D341Med (cell line): ENCODE measurements at regions not wholly inside any gene's neighbourhood (a gene's known extent, or its start where the extent isn't known, plus 50 kb on each side); places are given as distances from the start of the nearest gene placed in this dataset.

Experiments used
- DNase-seq: peaks from one replicate; pipeline ENCODE4 v3.0.0; 2012; ENCODE audit warnings: low spot score

- DNase-seq, result no peak
These were observed 101.3 kb upstream of the FZD8 start for GRCh38 chr10:35743351-35743750.

- no peak for DNase-seq
These were observed 97.9 kb upstream of the FZD8 start for GRCh38 chr10:35739998-35740397.

DNA sequence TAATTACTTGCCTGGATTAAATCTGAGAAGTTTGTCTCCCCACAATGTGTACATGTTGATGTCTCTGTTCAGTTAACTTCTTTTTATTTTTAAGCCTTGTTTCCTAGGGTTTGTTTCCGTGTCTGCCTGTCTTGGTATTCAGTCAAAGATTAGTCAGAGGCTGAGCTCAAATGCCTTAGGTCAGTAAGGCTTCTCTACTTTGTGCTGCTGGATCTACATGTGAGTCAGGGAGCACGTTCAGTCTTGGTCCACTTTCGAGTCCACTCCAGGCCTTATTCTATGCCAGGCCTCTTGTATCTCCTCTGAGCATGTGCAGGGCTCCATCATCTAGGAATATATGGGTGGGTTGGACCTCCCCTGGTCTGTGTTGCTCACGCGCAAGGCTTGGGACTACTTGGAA lies 93.3 kb upstream of the FZD8 start:
- no peak for DNase-seq

GRCh38 chr10:35731828-35732227 lies 89.7 kb upstream of the FZD8 start:
- DNase-seq, result no peak

DNA sequence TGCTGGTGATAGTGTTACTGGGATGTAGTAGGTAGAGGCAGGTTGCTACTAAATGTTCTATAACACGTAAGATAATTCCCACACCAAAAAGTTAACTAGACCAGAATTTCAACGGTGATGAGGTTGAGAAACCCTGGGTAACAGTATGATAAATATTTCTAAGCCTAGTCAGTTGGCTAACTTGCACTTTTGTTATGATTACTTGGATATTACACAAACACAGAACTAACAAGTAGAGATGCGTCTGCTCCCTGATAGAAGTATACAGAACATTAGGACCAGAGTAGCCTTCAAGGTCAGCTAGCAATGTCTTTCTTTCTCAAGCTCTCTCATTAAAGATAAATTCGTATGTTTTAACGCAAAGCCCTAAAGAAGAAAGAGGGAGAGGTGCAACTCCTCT lies 86.2 kb upstream of the FZD8 start:
- DNase-seq, result no peak

GRCh38 chr10:35726846-35727245 lies 84.8 kb upstream of the FZD8 start:
- DNase-seq, result no peak

GRCh38 chr10:35723992-35724391 lies 81.9 kb upstream of the FZD8 start:
- DNase-seq, result no peak

GRCh38 chr10:35723059-35723458 lies 81.0 kb upstream of the FZD8 start:
- DNase-seq, result no peak

GRCh38 chr10:35722636-35723035 lies 80.5 kb upstream of the FZD8 start:
- DNase-seq, result no peak

DNA sequence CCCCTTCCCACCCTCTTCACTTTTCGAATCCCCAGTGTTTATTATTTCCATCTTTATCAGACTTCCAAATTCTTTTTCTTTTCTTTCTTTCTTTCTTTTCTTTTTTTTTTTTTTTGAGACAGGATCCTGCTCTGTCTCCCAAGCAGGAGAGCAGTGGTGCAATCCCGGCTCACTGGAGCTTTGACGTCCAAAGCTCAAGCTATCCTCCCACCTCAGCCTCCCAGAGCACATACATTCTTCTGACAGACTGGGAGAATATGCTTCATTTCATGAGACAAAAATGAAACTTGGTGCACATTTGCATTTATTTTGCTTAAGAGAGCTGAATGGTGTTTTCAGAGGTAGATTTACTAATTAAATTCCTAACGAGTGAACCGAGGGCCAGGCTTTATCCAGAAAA lies 80.1 kb upstream of the FZD8 start:
- no peak for DNase-seq

GRCh38 chr10:35720366-35720765 lies 78.3 kb upstream of the FZD8 start:
- DNase-seq, result no peak

- DNase-seq, result no peak
These were observed 74.7 kb upstream of the FZD8 start for GRCh38 chr10:35716776-35717175.

DNA sequence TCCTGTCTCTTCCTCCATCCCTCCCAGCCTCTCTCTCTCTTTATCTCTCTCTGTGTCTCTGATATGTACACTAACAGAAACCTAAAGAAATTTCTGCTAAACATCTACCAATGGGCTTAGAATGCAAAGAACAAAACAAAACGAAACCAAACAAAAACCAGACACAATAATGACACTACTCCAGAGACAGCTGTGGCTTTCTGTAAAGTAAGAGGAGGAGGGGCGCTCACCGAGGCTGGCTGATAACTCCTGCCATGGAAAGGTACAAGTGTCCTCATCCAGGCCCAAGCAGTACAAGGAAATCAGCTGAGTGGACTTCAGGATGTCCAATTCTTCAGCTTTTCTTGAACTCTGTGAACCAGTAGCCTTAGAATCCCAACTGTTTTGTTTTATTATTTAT lies 70.4 kb upstream of the FZD8 start:
- DNase-seq, result no peak

- no peak for DNase-seq
These were observed 69.7 kb upstream of the FZD8 start for GRCh38 chr10:35711615-35712411.

GRCh38 chr10:35707642-35708425 lies 65.7 kb upstream of the FZD8 start:
- no peak for DNase-seq

DNA sequence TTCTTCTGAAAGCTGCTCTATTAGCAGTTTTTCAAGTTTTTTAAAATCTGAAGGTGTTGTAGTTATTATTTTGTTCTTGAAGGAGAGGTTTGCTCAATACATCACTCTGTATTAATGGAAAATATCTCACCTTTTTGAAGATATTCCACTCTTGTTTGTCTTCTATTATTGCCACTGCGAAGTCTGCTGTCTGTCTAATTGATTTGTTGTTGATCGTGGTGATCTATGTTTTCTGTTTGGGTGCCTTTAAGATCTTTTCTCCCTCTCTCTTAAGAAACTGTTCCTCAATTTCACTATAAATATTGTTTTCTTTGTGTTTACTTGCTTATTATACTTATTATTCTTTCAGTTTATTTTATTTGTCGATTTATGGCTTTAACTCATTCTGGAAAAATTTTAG lies 64.9 kb upstream of the FZD8 start:
- no peak for DNase-seq

- no peak for DNase-seq
These were observed 63.6 kb upstream of the FZD8 start for GRCh38 chr10:35705671-35706070.

GRCh38 chr10:35705051-35705450 lies 63.0 kb upstream of the FZD8 start:
- no peak for DNase-seq

DNA sequence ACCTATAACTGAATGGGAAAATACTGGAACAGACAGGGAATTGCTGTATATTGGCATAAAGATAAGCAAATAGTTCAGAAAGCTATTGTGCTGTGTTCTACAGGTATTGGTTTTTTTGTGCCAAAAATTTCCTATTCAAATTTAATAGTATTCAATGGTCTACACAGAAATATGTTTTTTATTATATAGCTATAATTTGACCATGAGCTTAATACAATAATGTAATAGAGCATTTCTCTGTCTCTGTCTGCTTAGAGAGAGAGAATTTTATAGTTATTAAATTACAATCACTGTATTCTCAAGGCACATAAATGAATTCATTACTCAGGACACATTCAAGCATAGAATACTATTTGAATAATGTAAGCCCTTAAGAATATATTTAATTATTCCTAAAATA lies 62.3 kb upstream of the FZD8 start:
- DNase-seq, result no peak

DNA sequence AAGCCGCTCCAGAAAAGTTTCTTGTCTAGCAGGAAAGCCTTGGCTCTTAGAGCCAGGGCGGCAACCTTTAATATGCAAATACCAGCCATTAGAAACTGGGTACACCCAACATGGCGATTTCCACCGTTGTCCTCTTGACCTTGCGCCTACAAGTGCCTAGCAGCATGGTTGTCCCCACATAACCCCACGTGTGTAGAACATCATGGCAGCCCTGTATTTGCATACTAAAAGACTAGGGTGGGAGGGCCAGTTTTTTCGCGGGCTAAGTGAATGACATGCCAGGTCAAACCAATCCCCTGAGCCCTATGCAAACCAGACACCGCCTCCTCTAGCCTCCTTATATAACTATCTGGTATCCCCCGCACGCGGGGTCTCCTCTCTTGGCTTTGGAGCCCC lies 58.4 kb upstream of the FZD8 start:
- no peak for DNase-seq

- no peak for DNase-seq
These were observed 57.9 kb upstream of the FZD8 start for GRCh38 chr10:35699848-35700486.

DNA sequence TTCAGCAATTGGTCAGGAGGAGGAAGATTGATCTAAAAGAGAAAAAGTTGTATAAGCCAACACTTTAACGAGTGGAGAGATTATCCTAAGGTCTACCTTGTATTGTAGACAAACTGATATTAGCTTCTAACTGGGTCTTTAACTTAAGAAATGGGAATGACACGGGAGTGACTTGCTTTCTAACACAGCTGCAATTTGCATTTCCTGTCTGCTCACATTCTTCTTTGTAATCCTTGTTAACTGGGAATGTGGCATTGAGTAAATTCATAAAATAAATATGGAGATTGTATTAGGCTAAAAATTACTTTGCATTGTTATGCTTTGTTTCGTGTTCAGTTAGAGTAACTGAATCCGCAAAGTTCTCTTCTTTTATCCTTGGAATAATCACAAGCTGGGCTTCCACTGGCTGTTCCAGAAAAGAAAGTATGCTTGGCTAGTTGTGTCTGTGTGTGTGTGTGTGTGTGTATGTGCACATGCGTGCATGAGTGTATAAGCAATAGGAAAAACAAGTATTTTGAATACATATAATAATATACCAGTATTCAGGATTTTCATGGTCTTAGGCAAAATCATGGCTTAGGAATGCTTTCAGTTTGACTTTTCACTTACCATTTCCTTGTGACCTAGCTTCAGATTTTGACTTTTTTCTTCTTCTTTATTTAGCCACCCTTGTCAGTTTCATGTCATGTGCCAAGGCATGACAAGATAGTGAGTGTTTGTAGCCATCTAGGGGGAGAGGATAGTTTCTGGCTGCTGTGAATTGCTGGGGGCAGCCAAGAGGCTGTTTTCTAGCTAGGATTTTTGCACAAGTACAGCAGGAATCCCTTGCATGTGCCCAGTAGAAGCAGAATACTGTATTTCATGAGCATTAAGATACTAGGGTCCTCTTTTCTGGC lies 54.5 kb upstream of the FZD8 start:
- DNase-seq, result no peak
